ENCODE measurements at regions not wholly inside any gene's neighbourhood (a gene's known extent, or its start where the extent isn't known, plus 50 kb on each side); places are given as distances from the start of the nearest gene placed in this dataset.

DNA sequence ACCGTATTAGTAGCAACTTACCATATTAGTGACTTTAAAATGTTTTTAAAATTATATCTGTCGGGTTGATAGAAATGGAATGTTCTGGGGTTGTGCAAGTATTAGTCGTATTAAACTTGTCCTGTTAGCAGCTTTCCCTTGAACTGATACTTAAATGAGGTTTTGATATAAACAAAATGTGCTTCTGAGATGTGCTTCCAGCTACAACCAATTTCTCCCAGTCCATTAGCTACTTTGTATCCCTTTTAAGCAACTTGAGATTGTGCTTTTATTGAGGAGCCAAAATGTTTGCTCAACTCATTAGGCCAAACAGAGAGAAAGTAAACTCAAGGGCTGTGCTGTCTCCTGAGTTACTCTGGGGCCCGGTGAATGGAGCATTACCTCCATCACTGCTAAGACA lies 255.0 kb upstream of the RBFOX1 start:
- no peaks in the 10 kb centered on the region for H3K27me3 ChIP-seq (replicated peaks; ENCODE audit: insufficient read depth)
- TF ChIP-seq, protein P1, sequence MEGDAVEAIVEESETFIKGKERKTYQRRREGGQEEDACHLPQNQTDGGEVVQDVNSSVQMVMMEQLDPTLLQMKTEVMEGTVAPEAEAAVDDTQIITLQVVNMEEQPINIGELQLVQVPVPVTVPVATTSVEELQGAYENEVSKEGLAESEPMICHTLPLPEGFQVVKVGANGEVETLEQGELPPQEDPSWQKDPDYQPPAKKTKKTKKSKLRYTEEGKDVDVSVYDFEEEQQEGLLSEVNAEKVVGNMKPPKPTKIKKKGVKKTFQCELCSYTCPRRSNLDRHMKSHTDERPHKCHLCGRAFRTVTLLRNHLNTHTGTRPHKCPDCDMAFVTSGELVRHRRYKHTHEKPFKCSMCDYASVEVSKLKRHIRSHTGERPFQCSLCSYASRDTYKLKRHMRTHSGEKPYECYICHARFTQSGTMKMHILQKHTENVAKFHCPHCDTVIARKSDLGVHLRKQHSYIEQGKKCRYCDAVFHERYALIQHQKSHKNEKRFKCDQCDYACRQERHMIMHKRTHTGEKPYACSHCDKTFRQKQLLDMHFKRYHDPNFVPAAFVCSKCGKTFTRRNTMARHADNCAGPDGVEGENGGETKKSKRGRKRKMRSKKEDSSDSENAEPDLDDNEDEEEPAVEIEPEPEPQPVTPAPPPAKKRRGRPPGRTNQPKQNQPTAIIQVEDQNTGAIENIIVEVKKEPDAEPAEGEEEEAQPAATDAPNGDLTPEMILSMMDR (IDR thresholded peaks at IDR 0.05): no peak
- TF ChIP-seq POLR2AphosphoS5 (IDR thresholded peaks at IDR 0.05) (no peak), POLR2A (IDR thresholded peaks at IDR 0.05) (no peak)
- DNase-seq (ENCODE audit: low spot score): no peak
- H3K9me3 ChIP-seq: no peaks in the 10 kb centered on the region
- intact Hi-C loops (cut with DNase I): no loop called here
- 27% methylated on average over 4 of the region's 4 CpGs for WGBS
- H3K36me3 ChIP-seq: no peaks in the 10 kb centered on the region
- H3K27ac ChIP-seq: no peak overlapping the region
- no peaks in the 10 kb centered on the region for H3K4me1 ChIP-seq (replicated peaks)
- no peak overlapping the region for H3K4me3 ChIP-seq

DNA sequence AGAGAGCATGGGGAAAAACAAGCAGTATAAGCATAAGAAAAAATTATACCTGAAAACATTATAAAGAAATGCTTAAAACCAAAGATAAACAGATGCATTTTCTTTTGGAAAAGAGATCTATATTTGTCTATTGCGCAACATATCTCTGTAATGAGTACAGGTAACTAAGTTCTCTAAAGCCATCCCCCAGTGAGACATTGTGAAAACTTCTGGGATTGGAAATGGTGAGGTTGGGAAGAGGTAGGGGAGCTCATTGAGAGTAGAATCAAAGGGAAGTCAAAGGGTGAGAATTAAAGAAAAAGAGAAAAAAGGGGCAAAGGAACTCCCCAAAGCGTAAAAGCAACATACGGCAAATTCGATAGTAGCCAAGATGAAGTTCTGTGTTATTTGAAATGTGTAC lies 257.9 kb upstream of the RBFOX1 start:
- TF ChIP-seq, protein P1 (IDR thresholded peaks at IDR 0.05): no peak
- TF ChIP-seq POLR2A (IDR thresholded peaks at IDR 0.05): no peak
- TF ChIP-seq POLR2AphosphoS5 (IDR thresholded peaks at IDR 0.05): no peak
- no peak for DNase-seq (ENCODE audit: low spot score)
- H3K4me3 ChIP-seq: no peak overlapping the region
- 98% methylated on average over 4 of the region's 4 CpGs for WGBS
- no peaks in the 10 kb centered on the region for H3K9me3 ChIP-seq
- H3K27ac ChIP-seq: no peak overlapping the region
- H3K27me3 ChIP-seq (replicated peaks; ENCODE audit: insufficient read depth): no peaks in the 10 kb centered on the region
- intact Hi-C loops (cut with DNase I): no loop called here
- no peaks in the 10 kb centered on the region for H3K36me3 ChIP-seq
- H3K4me1 ChIP-seq (replicated peaks): no peaks in the 10 kb centered on the region

DNA sequence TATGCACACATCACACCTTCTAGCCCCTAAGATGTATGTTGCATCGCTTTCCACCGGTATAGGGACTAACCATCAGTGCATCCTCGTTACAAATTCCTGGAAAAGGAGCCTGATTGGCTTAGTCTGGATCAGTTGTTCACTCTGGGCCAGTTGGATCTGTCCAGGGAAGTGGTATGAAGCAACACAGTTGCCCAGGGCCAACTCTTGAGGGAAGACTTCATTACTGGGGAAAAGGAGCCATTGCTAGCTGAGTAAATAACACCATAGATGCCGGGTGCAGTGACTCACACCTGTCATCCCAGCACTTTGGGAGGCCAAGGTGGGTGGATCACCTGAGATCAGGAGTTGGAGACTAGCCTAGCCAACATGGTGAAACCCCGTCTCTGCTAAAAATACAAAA lies 275.2 kb upstream of the RBFOX1 start:
- Histone ChIP-seq H3K4me1 (replicated peaks) (no peaks in the 10 kb centered on the region), H3K4me3 (no peak overlapping the region), H3K27ac (no peak overlapping the region), H3K9me3 (no peaks in the 10 kb centered on the region), H3K36me3 (no peaks in the 10 kb centered on the region), H3K27me3 (replicated peaks; ENCODE audit: insufficient read depth) (no peaks in the 10 kb centered on the region)
- WGBS: 78% methylated on average over 5 of the region's 5 CpGs
- DNase-seq (ENCODE audit: low spot score): no peak
- intact Hi-C loops (cut with DNase I): no loop called here
- TF ChIP-seq POLR2AphosphoS5 (IDR thresholded peaks at IDR 0.05) (no peak), POLR2A (IDR thresholded peaks at IDR 0.05) (no peak)
- TF ChIP-seq, protein P1 (IDR thresholded peaks at IDR 0.05): no peak

DNA sequence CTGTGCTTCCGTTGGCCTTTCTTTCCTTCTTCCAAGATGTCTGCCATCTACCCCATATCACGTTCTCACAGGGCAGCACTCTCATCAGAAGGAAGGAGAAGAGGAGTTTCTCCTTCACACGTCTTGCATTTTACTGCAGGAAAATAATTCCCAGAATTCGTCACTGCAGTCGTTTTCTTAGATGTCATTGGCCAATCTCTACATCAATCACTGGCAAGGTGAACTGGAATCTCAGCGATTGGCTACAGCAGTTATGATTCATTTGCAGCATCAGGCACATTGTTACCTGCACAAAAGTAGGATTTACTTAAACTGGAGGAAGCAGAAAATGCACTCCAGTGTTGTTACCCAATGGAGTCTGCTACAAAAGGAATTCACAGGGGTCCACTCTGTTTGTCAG lies 277.2 kb upstream of the RBFOX1 start:
- H3K27me3 ChIP-seq (replicated peaks; ENCODE audit: insufficient read depth): no peaks in the 10 kb centered on the region

More for the DNA sequence above, 277.2 kb upstream of the RBFOX1 start:
- Histone ChIP-seq H3K36me3 (no peaks in the 10 kb centered on the region), H3K27ac (no peak overlapping the region), H3K9me3 (no peaks in the 10 kb centered on the region), H3K4me3 (no peak overlapping the region), H3K4me1 (replicated peaks) (no peaks in the 10 kb centered on the region)
- TF ChIP-seq POLR2A (IDR thresholded peaks at IDR 0.05) (no peak), POLR2AphosphoS5 (IDR thresholded peaks at IDR 0.05) (no peak)
- TF ChIP-seq, protein P1 (IDR thresholded peaks at IDR 0.05): no peak
- no peak for DNase-seq (ENCODE audit: low spot score)
- intact Hi-C loops (cut with DNase I): no loop called here
- WGBS: 77% methylated on average over 6 of the region's 6 CpGs
